Nephron (organoid): ENCODE measurements at regions not wholly inside any gene's neighbourhood (a gene's known extent, or its start where the extent isn't known, plus 50 kb on each side); places are given as distances from the start of the nearest gene placed in this dataset.
A peak's percentile ranks its signal among the peaks of the same experiment; 100 is the strongest.
"Not testable (repeated sequence)": the region's sequence is repeated elsewhere in the genome, so short reads cannot be mapped to it uniquely, and the experiment has no call there.

Experiments used
- H3K27ac Mint-ChIP-seq, 3 experiments: 2 replicates each; pipeline ENCODE4 v1.8.0; 2020; ENCODE audit warnings: mixed read lengths in 3 of 3, mild to moderate bottlenecking in 2 of 3, moderate library complexity in 1 of 3
- H3K27me3 Mint-ChIP-seq: 2 replicates; pipeline ENCODE4 v1.8.0; 2021; ENCODE audit warnings: low read depth, mild to moderate bottlenecking, moderate library complexity, mixed read lengths
- H3K36me3 Mint-ChIP-seq: 2 replicates; pipeline ENCODE4 v1.8.0; 2020; ENCODE audit warnings: low read depth, mixed read lengths
- H3K4me1 Mint-ChIP-seq: 2 replicates; pipeline ENCODE4 v1.8.0; 2020; ENCODE audit warnings: mixed read lengths
- H3K4me3 Mint-ChIP-seq, 3 experiments: 2 replicates each; pipeline ENCODE4 v1.8.0; 2020; ENCODE audit warnings: mild to moderate bottlenecking in 3 of 3, mixed read lengths in 3 of 3, moderate library complexity in 2 of 3
- H3K9me3 Mint-ChIP-seq: 2 replicates; pipeline ENCODE4 v1.8.0; 2020; ENCODE audit warnings: mixed read lengths
- CTCF ChIP-seq, 3 experiments: fragments of 200-600 bp; sonication (generic); IDR thresholded peaks; one replicate each; pipeline ENCODE4 v1.5.0; 2021; ENCODE audit warnings: antibody characterized with exemption in 3 of 3; ENCODE audit not compliant: unreplicated experiment in 3 of 3

DNA sequence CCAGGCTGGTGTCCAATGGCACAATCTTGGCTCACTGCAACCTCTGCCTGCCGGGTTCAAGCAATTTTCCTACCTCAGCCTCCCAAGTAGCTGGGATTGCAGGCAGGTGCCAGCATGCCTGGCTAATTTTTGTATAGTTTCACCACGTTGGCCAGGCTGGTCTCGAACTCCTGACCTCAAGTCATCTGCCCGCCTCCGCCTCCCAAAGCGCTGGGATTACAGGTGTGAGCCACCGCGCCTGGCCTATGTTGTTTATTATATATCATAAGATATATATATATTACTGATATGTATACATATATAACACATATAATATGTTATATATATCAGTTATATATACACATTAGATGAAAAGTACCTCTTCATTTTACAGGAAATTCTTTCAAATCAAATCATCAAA is 914.7 kb downstream of the FOXD4L5 start:
- H3K4me3 Mint-ChIP-seq, H3K27me3 Mint-ChIP-seq, H3K4me1 Mint-ChIP-seq, H3K27ac Mint-ChIP-seq, H3K36me3 Mint-ChIP-seq, H3K9me3 Mint-ChIP-seq: not testable (repeated sequence)

DNA sequence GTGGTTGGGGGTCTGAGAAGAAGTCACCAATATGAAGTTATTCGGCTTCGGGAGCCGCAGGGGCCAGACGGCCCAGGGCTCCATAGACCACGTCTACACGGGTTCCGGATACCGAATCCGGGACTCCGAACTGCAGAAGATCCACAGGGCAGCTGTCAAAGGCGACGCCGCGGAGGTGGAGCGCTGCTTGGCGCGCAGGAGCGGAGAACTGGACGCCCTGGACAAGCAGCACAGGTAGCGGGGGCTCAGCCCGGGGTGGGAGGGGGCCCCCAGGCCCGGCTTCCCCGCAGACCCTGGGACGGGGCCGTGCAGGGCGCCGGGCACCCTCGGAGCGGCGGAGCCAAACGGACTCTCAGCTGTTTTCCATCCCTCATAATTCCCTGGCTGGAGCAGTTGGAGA is 915.4 kb downstream of the FOXD4L5 start:
- not testable (repeated sequence) for H3K4me3 Mint-ChIP-seq, H3K4me1 Mint-ChIP-seq, H3K27me3 Mint-ChIP-seq, H3K27ac Mint-ChIP-seq, H3K9me3 Mint-ChIP-seq, H3K36me3 Mint-ChIP-seq

GRCh38 chr9:64369114-64369513 is 915.9 kb downstream of the FOXD4L5 start:
- H3K36me3 Mint-ChIP-seq = not testable (repeated sequence)

DNA sequence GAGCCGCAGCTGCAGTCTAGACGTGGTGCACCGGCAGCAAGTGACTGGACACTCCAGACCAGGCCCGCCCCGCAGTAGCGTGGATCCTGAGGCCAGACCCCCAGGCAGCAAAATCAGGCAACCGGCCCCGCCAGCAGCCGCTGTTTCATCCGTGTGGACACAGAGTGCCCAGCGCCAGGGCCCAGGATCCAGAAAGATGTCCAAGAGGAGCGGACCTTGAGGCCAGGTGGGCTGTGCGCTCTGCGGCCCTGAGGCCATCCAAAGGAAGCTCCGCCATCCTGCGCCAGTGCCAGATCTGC is 916.4 kb downstream of the FOXD4L5 start:
- not testable (repeated sequence) for H3K27ac Mint-ChIP-seq, H3K36me3 Mint-ChIP-seq, H3K4me3 Mint-ChIP-seq, H3K9me3 Mint-ChIP-seq, H3K27me3 Mint-ChIP-seq, H3K4me1 Mint-ChIP-seq

More at GRCh38 chr9:64369114-64369513, 915.9 kb downstream of the FOXD4L5 start:
- H3K9me3 Mint-ChIP-seq, H3K27ac Mint-ChIP-seq, H3K27me3 Mint-ChIP-seq, H3K4me1 Mint-ChIP-seq: not testable (repeated sequence)
- H3K4me3 Mint-ChIP-seq = peak overlapping the region in 1 of 3 experiments; percentile 47
- peak; percentile 22 to 40 (median 22) for TF ChIP-seq CTCF (IDR thresholded peaks at IDR 0.05; ENCODE audit: unreplicated experiment in 3 of 3)

DNA sequence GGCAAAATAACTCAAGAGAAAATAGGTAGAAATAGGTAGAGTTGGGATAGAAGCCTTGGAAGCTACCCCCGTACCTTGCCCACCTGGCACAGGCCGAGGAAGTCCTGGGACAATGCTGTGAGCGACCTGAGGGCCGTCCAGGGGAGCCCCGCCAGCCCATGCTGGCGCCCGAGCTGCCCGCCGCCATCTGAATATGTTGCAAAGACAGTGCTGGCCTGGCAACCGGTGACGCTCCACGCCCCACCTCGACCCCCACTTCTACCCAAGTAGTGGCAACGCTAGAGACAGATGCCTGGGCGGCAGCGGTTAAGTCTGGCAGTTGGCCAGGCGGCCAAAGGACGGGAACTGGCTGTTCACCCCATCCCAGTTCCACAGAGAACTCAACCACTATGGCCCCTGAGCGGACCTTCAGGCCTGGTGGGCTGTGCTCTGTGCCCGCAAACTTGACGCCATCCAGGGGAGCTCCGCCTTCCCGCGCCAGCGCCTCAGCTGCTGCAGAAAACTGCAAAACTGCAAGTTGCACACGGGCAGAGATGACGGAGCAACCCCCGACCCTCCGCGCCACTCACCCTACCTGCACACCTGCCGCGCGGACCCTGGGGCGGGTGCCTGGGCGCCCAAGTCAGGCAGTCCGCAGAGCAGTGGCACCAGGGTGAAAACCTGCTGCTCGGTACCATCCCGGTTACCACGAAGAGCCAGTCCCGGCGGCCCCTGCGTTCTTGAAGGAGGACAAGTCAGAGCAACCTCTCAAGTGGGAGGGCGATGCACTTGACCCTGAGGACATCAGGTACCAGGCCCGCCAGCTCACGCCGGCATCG is 917.0 kb downstream of the FOXD4L5 start:
- not testable (repeated sequence) for H3K27ac Mint-ChIP-seq, H3K4me1 Mint-ChIP-seq, H3K36me3 Mint-ChIP-seq, H3K9me3 Mint-ChIP-seq, H3K27me3 Mint-ChIP-seq, H3K4me3 Mint-ChIP-seq
